Stimulated activated CD4-positive, alpha-beta T cell treated with anti-CD3 and anti-CD28 coated beads, Interleukin-4, amount 100 ng/mL, for 1 hour (primary cell): ENCODE measurements at regions not wholly inside any gene's neighbourhood (a gene's known extent, or its start where the extent isn't known, plus 50 kb on each side); places are given as distances from the start of the nearest gene placed in this dataset.
"Not testable (repeated sequence)": the region's sequence is repeated elsewhere in the genome, so short reads cannot be mapped to it uniquely, and the experiment has no call there.

ENCODE experiments used
- DNase-seq: peaks from one replicate; pipeline ENCODE4 v3.0.0-alpha.2; 2020

GRCh38 chr4:177494791-177495190 lies 52.6 kb upstream of the AGA start:
- DNase-seq: no peak

DNA sequence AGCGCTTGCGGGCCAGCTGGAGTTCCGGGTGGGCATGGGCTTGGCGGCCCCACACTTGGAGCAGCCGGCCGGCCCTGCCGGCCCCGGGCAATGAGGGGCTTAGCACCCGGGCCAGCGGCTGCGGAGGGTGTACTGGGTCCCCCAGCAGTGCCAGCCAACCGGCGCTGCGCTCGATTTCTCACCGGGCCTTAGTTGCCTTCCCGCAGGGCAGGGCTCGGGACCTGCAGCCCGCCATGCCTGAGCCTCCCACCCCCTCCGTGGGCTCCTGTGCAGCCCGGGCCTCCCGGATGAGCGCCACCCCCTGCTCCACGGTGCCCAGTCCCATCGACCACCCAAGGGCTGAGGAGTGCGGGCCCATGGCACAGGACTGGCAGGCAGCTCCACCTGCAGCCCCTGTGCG lies 53.4 kb upstream of the AGA start:
- DNase-seq: not testable (repeated sequence)

- DNase-seq: no peak
These were observed 57.3 kb upstream of the AGA start for GRCh38 chr4:177499537-177499936.

GRCh38 chr4:177505171-177505615 lies 63.0 kb upstream of the AGA start:
- DNase-seq: no peak

DNA sequence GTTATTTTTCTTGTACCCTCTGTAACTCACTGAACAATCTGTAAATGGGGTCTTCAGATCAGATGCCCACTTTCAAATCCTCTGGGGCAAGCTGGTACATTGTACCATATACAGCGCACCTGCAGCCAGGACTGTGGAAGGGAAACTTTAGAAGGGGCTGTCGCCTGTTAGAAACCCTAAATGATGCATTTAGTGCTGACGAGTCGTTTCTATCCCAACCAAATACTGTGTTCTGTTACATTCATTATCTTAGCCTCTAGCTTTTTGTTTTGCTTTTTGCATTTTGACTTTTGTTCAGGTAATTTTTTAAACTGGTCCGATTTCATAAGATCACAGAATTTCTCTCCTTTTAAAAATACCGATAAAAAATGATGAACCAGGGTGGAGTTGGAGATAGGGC lies 66.4 kb upstream of the AGA start:
- no peak for DNase-seq

DNA sequence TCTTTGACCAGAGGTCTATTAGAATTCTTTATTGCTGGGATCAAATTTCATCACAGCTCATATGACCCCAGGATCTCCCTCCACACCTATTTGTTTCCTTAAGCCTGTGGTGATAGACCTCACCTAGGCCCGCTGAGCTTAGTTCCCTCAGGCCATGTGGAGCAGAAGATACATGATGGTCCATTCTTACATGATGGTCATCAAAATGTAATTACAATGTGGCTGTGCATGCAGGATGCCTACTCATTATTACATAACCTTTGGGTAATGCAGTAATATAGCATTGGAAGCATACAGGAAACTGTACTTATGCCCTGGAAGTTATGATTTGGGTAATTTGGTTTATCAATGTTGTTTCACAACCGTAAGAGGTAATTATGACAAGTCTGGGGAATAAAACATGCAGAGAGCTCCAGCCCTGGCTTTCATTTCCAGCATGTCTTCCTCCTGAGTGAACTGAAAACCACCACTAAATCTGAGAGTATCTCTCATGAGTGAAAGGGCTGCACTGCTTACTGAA lies 67.0 kb upstream of the AGA start:
- no peak for DNase-seq

GRCh38 chr4:177511611-177512010 lies 69.4 kb upstream of the AGA start:
- no peak for DNase-seq

DNA sequence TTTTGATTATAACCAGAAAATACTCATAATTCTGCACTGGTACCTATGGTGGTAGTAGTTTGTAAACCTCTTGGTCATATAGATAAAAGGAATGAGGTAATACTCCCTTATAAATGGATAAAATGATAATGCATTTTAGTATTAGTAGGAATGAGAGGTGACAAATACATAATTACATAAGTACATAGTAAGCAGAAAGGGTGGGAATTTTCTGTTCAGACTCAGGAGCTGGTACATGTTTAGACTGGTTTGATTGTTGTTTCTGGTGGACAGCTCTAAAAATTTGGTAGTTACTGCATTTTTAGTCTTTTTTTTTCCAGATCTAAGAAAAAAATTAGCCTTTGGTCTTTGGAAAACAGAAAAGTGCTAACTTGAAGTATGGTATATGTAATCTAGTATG lies 70.4 kb upstream of the AGA start:
- no peak for DNase-seq

DNA sequence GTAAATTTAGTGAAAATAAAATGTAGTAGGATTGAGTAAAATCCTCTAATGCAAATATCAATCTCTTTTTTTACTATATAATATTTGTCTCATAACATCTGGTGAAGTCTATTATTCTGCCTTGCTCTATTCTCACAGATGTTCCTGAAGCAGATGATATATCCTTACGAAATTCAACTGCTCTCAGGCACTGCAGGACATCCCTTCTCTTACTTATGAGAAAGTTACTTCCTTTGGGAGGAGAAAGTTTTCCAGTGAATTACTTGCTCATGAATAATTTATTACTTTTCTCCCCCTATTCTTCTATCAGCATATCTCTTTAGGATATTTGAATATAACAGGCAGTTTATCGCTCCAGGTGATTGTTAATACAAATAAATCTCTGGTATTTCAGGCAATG lies 75.6 kb upstream of the AGA start:
- no peak for DNase-seq

- DNase-seq: no peak
These were observed 77.4 kb upstream of the AGA start for GRCh38 chr4:177519481-177520260.

- DNase-seq: no peak
These were observed 86.4 kb upstream of the AGA start for GRCh38 chr4:177528620-177529019.

GRCh38 chr4:177530561-177530960 lies 88.3 kb upstream of the AGA start:
- DNase-seq: no peak

- DNase-seq: no peak
These were observed 90.1 kb upstream of the AGA start for GRCh38 chr4:177532358-177532757.

GRCh38 chr4:177534841-177535240 lies 92.6 kb upstream of the AGA start:
- DNase-seq: not testable (repeated sequence)

DNA sequence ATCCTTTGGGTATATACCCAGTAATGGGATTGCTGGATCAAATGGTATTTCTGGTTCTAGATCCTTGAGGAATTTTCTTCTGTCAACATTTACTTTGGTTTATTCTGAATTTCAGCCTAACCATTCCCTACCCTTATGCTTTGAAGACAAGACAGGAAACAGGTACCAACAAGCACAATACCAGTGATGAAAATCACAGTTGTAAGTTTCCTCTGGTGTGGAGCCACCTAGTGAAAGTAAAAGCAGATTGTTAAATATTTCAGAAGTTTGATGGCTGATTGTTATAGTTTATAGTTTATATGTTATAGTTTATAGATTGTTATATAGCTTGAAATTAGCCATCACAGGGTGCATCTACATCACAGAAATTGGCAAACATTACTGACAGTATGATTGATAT lies 104.5 kb upstream of the AGA start:
- DNase-seq: no peak

GRCh38 chr4:177547985-177548384 lies 105.7 kb upstream of the AGA start:
- no peak for DNase-seq

- no peak for DNase-seq
These were observed 112.9 kb upstream of the AGA start for GRCh38 chr4:177555007-177555574.

DNA sequence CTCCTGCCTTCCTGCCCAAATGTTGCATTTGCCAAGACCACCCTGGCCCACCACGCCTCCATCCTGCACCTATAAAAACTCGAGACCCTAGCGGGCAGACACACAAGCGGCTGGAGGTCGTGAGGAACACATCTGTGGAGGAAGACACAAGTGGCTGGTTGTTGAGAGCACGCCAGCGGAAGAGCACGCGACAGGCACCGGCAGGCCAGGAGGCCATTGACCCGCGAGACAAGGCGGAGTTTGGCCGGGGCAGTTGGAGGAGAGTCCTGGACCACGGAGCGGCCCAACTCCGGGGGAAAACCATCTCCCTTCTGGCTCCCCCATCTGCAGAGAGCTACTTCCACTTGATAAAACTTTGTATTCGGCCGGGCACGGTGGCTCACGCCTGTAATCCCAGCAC lies 115.2 kb upstream of the AGA start:
- DNase-seq: no peak

DNA sequence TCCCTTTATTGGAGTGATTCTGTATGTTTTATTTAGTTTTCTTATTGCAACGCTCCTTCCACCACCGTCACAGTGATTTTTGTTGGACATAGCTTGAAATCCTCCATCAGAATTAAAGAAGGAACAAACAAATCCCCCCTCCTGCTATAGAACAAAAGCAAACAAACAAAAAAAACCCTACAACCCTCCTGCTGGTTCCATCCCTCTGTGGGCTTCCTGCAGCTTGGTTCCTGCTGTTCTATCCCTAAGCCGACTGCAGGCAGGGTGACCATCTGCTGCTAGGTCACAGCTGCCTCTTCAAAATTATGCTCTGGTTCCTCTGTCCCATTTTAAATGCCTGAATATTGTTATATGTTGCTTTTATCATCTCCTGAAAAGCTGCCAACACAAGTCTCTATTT lies 116.8 kb upstream of the AGA start:
- no peak for DNase-seq

DNA sequence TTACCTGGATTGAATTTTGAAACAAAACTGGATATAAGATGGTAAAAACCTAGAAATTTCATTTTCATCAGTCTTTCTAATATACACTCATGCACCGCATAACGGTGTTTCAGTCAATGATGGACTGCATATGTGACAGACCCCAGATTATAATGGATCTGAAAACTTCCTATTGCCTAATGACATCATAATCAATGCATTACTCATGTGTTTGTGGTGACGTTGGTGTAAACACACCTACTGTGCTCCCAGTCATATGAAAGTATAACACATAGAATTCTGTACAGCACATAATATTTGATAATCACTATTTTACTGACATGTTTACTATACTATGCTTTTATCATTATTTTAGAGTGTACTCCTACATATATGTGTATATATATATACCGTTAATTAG lies 119.9 kb upstream of the AGA start:
- DNase-seq: no peak

DNA sequence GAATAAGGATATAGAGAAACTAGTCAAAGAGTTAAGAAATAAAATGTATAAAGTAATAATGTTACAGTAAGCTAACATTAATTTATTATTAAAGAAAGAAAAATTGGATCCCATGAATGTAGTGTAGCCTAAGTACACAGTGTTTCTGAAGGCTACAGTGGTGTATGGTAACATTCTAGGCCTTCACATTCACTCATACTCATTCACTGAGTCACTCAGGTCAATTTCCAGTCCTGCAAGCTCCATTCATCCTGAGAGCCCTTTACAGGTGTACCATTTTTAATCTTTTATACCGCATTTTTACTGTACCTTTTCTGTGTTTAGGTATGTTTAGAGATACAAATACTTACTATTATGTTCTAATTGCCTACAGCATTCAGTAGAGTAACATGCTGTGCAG lies 120.6 kb upstream of the AGA start:
- DNase-seq: no peak

DNA sequence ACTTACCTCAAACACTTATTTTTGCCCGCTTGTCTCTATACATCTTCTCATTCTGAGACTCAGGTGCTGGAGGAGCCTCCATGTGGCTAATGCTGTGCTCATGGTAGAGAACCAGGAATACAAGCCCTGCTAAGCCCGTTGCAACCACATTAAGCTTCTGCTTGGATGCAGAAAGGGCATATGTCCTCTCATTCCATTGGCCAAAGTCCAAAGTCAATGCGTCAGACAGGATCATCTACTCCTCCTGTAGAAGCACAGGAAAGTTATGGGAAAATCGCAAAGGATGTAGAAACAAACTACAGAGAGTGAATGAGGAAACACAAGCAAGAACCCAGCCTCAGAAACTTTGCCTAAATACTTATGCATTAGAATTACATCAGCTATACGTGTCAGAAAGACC lies 124.5 kb upstream of the AGA start:
- no peak for DNase-seq

- DNase-seq: no peak
These were observed 126.7 kb upstream of the AGA start for GRCh38 chr4:177568931-177569330.

GRCh38 chr4:177569434-177569833 lies 127.2 kb upstream of the AGA start:
- no peak for DNase-seq

GRCh38 chr4:177573507-177573906 lies 131.3 kb upstream of the AGA start:
- no peak for DNase-seq
